GM12864 (cell line): ENCODE measurements at regions not wholly inside any gene's neighbourhood (a gene's known extent, or its start where the extent isn't known, plus 50 kb on each side); places are given as distances from the start of the nearest gene placed in this dataset.

Source experiments
- DNase-seq: peaks from one replicate; pipeline ENCODE4 v3.0.0-alpha.2; 2011; ENCODE audit warnings: low read depth
- H3K4me3 ChIP-seq: 2 replicates; pipeline ENCODE4 v1.5.1; 2011; ENCODE audit warnings: mild to moderate bottlenecking, low read depth, low read length, control low read depth
- TF ChIP-seq, protein P1 (sequence below): IDR thresholded peaks from 2 replicates; pipeline ENCODE4 v1.5.1; 2011; ENCODE audit warnings: low read depth, mild to moderate bottlenecking, moderate library complexity, low read length, control low read depth, inconsistent platforms; ENCODE audit errors: missing control alignments

DNA sequence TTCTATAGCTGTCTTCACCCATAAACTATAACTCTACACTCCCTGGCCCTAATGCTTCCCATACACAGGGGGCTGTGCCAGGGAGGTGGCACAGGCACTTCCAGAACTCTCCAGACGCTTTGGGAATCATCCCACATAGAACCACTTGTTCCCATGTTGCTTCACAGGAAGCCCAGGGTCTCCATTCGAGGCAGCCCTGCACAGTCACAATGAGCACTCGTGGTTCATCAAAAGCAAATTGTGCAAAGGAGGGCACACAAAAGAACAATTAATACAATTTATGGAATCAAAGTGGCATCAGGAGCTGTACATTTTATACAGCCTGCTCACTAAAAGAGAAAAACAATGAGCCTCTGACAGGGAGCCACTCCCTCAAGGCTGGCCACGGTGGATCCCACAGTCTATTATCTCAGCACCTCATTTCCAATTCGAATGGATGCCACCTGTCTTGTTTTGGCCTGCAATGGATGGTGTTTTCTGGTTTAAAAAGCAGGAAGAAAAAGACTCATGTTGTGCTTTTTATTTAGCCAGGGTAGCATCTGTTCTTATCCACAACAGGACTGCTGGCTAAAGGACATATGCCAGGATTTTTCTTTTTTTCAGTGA, 354.8 kb downstream of the ENC1 start:
- no peak overlapping the region for H3K4me3 ChIP-seq
- no peak for DNase-seq
- TF ChIP-seq, protein P1, sequence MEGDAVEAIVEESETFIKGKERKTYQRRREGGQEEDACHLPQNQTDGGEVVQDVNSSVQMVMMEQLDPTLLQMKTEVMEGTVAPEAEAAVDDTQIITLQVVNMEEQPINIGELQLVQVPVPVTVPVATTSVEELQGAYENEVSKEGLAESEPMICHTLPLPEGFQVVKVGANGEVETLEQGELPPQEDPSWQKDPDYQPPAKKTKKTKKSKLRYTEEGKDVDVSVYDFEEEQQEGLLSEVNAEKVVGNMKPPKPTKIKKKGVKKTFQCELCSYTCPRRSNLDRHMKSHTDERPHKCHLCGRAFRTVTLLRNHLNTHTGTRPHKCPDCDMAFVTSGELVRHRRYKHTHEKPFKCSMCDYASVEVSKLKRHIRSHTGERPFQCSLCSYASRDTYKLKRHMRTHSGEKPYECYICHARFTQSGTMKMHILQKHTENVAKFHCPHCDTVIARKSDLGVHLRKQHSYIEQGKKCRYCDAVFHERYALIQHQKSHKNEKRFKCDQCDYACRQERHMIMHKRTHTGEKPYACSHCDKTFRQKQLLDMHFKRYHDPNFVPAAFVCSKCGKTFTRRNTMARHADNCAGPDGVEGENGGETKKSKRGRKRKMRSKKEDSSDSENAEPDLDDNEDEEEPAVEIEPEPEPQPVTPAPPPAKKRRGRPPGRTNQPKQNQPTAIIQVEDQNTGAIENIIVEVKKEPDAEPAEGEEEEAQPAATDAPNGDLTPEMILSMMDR, result no peak

DNA sequence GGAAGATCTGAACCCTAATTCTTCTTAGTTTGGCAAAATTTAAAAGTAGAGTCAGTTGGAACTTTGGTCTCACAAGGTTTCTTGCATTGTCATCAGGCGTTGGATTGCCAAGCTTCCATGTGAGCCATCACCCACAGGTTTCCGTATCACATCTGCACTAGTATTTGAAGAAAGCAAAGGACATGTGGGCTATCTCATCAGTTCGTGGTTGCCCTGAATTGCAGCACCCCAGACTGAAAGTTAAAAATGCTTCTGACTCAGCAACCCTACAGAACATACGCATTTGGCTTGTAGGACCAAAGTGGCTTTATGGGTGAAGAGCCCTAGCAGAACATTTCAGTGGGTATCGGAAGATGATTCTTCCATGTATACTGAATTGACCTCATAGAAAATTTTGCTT, 358.0 kb downstream of the ENC1 start:
- no peak overlapping the region for H3K4me3 ChIP-seq
- TF ChIP-seq, protein P1, result no peak
- DNase-seq, result no peak

DNA sequence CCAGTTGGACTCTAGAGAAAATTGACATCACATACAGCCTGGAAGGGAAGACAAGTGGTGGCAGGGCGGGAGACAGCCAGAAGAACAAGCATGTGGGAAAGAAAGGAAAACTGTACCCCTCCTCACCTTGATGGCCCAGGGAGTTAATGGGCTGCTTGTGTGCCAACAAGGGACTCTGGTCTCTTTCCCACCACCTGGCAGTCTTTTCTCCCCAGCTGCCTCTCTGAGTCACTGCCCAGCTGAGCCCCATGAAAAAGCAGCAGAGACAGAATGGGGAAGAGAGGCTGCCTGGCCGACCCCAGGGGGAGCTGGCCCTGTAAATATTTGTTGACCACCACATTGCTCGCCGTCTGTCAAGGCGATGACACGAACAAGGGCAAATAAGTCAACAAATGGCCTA, 359.4 kb downstream of the ENC1 start:
- TF ChIP-seq, protein P1, result no peak
- no peak overlapping the region for H3K4me3 ChIP-seq
- no peak for DNase-seq

DNA sequence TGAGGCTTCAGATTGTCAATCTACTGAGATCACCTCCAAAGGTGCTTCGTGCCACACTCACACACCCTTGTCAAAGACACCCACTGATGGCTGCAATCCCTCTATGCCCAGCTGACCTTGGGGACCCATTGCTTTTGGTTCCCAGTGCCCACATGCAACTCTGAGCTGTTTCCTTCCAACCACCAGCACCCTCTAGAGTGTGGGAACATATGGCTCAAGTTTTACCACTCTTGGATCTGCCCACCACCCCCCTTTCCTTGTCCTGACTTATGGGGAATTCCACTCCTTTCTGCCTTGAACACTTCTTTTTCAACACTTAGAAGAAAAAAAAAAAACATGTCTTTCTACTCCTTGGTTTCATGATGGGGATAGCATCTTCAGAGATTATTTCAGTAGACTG, 360.2 kb downstream of the ENC1 start:
- DNase-seq, result no peak
- TF ChIP-seq, protein P1, result no peak
- no peak overlapping the region for H3K4me3 ChIP-seq

DNA sequence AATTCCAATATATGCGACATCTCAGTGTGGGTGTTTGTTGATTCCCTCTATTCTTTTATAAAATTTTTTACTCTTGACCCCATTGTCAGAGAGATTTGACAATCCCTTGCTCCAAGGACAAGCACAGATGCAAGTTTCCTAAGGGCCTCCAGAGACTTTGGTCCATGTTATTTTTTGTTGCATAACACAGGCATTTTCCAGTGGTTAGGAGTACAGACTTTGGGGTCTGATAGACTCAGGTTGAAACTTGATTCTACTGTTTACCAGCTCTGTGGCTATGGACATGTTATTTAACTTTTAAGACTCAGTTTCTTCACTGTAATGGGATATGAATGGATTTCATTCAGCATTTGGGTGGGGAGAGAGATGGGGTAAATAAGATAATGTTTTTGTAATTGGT, 361.3 kb downstream of the ENC1 start:
- H3K4me3 ChIP-seq, result no peak overlapping the region
- TF ChIP-seq, protein P1, result no peak
- DNase-seq, result no peak

DNA sequence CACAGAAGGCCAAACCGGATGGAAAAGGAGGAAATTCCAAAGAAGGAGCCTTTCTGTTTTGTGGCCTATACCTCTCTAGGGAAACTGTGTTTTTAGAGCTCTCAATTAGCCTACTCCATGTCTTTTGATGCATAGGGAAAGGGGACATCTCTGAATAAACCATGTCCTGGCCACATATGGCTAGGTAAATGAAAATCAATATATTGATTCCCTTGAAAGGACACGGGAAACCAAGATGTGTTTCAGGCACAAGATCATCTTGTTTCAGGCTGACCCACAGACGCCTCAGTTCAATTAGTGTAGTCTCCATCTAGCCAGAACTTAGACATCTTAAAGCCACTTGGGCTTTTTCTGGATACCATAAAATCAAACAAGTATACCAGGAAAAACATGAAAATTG, 363.1 kb downstream of the ENC1 start:
- no peak overlapping the region for H3K4me3 ChIP-seq
- no peak for DNase-seq
- TF ChIP-seq, protein P1, result no peak
